Erythroblast (primary cell): ENCODE measurements at regions not wholly inside any gene's neighbourhood (a gene's known extent, or its start where the extent isn't known, plus 50 kb on each side); places are given as distances from the start of the nearest gene placed in this dataset.

ENCODE experiments used
- GATA1 ChIP-seq: IDR thresholded peaks from 2 replicates; pipeline ENCODE4 v1.6.1; 2011; ENCODE audit warnings: low read depth, mild to moderate bottlenecking, control low read depth, low read length, moderate library complexity
- POLR2A ChIP-seq: IDR thresholded peaks from 2 replicates; pipeline ENCODE4 v1.6.1; 2011; ENCODE audit warnings: mild to moderate bottlenecking, low read length

GRCh38 chr12:67915335-67915851 lies 73.9 kb upstream of the IFNG-AS1 start:
- TF ChIP-seq POLR2A, result no peak
- TF ChIP-seq GATA1, result no peak
